ENCODE measurements at regions not wholly inside any gene's neighbourhood (a gene's known extent, or its start where the extent isn't known, plus 50 kb on each side); places are given as distances from the start of the nearest gene placed in this dataset.

DNA sequence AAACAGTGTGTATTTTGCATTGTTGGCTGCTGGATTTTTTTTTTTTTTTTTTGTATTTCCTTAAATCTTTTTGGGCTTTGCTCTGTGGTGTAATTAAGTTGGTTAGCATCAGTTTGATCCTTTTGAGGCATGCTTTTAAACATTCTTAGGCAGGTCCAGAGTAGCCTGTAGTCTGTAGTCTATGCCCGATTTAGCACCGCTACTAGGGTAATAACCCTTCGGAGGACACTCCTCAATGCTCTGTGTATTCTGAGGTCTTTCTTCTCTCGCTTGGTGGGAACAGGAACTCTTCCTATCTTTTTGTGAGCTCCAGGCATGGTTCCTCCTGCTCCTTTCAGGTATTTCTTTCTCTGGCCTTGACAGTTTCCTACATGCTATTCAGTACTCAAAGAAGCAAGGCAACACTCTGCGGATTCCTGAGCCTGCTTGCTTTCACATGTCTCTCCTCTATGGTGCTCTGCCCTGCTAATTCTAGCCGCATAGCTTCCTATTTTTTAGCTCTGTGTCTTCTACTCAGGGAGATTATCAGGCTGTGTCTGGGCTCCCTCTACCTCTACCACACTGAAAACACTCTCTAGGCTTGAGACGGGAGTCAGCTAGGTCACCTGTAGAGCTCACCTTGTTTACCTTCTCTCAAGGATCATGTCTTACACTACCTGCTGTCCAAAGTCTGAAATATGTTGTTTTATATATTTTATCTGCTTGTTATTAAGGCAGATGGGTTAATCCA is 195.1 kb downstream of the NDFIP2 start:
- DNase-seq: no peak

DNA sequence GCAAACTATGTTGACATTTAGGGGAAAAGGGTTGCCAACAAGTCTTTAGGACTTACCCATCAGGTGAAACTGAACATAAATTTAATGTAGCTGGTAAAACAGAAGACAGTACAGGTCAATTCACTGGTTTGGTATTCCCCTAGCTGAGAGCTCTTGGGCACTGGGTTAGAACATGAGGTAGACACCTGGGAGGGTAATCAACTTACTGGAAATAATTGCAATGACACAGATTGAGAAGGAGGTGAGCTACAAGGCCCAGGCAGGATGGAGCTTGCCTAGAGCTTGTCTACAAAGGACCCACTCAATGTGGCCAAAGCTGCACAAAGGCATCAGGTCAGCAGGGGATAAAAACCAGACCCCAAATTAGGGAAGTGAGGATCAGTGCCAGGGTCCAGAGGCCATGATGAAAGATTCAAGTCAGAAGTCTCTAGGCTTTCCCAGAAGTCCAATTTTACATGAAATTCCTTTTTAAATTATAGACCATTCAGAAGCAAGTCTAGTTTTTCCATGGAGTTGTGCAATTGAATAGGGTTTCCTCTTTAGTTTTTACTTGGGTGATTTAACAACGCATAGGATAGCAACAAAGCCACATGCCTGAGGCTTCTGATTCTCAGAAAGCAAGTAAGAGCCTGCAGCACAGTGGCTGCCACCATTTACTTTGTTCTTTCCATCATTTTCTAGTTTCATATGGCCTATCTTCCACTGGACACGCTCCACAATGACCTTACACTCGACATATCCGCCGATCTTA is 194.0 kb downstream of the NDFIP2 start:
- DNase-seq: no peak

DNA sequence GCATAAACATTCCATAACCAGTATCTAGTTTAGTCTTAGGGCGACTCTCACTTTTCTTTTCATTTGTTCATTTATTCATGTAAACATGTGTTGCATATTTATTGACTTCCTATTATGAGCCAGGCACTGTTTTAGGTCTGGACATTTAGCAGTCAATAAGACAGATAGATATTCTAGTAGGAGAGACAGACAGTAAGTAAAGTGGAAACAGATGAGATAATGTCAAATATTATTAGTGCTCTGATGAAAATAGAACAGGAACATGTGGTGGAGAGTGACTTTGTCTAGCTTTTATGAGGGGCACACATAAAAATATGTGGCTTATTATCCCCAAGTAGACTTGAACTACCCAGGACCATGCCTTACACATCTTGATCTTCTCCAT is 193.0 kb downstream of the NDFIP2 start:
- no peak for DNase-seq

GRCh38 chr13:79673310-79673992 is 192.5 kb downstream of the NDFIP2 start:
- DNase-seq: no peak

DNA sequence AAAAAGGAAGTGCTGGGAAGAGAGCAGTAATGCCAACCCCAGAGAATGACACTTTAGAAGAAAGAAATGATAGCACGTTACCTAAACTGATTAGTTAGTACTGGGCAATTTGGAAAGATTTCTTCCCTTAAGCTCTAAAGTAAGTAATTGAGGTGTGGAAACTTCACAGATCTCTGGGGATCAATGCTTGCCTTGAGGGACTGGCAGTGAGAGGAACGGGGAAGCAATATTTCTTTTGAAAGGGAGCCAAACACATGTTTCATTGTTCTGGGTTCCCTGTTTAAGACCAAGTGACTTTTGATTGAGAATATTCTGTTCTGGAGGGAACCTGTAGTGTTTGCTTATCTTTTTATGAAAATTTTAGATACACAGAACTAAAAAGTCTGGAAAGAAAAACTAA is 190.5 kb downstream of the NDFIP2 start:
- no peak for DNase-seq

DNA sequence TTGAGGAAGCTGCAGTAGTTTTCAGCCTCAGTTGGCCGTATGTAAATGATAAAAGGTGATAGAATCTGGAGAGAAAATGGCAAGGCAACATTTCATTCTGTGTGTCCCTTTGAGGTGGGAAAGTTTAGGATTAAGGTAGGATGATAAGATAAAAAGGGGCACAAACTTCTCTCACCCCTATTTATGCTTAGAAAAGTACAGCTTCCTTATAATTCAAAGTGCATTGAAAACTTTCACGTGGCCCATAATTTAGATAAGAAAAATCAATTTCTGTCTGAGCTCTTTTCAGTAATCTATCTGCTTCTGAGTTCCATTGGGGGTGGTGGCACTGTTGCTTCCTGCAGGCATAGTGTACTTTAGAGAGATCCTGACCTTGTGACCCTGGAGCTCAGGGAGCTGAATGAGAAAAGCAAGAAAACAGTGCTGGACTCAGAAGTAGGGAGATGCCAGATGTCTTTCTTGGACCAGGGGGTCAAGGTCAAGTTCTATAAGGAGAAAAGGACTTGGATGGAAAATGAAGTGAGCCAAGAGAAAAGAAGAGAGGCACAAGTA is 187.3 kb downstream of the NDFIP2 start:
- DNase-seq: no peak

DNA sequence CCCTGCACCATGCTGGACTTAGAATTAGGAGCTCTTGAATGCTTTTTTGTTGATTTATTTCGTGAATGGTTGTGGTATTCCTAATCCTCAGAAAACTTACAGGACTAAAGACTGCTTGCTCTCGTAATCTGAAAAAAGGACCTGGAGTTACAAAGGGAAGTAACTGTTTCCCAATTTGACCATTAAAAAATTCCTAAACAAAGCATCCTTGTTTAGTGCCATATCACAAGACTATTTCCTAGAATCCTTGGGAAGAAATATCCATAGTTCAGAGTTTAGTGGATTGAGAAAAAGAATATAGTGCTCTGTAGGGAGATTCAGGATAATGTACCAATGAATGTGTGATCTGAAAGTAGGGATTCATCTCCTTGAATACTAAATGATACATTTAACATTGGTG is 186.8 kb downstream of the NDFIP2 start:
- DNase-seq: no peak

DNA sequence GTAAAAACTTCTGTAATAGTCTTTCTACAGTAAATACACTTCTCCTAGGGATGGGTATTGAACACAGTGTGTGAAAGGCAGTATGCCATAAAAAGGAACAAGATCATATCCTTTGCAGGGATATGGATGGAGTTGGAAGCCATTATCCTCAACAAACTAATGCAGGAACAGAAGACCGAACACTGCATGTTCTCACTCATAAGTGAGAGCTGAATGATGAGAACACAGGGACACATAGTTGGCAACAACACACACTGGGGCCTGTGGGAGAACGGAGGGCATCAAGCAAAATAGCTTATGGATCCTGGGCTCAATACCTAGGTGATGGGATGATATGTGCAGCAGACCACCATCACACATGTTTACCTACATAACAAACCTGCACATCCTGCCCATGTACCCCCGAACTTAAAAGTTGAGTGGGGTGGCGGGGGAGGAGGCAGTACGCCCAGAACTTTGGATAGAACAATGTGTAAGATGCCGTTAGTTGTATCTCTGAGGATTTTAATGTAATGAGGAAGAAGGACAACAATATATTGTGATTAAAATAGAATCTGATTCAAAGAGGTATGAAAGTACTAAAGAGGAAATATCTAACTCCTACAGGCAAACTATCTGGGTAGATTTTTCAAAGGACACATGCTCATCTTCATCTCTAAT is 183.2 kb downstream of the NDFIP2 start:
- DNase-seq: no peak

DNA sequence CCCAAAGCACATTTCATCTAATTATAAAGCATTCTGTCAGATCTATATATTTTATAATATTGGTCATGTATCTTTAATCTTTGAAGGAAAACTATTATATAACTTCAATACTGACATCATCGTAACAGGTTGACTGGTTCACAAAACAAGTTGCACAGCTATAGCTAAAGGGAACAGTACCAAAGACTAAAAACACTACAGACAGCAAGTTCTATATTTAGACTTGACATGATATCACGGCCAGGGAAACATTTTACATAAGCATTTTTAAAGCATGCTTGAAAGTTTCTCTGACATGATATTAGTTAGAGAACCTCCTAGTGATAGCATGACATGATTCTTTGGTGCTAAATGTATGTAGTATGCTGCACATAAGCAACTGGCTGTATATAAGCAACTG is 182.5 kb downstream of the NDFIP2 start:
- DNase-seq: peak in 1 of 58 donors; percentile 1

DNA sequence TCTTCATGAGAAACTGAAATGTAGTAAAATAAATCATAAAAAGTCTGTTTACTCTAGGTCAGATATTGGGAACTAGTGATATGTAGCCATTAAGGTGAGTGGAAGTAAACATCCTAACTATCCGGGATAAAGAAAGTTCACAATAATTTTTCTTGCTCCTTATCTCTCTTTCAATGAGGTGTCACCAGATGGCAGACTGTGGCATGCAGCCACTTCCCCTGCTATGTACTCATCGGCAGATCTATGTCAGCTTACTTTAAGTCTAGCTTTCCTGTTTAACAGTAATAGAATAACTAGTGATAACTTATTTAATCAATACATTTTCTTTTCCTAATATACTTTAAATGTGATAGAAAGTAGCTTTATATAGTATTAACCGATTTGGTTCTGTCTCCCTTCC is 181.9 kb downstream of the NDFIP2 start:
- peak in 2 of 58 donors; percentile 11 to 12 for DNase-seq

DNA sequence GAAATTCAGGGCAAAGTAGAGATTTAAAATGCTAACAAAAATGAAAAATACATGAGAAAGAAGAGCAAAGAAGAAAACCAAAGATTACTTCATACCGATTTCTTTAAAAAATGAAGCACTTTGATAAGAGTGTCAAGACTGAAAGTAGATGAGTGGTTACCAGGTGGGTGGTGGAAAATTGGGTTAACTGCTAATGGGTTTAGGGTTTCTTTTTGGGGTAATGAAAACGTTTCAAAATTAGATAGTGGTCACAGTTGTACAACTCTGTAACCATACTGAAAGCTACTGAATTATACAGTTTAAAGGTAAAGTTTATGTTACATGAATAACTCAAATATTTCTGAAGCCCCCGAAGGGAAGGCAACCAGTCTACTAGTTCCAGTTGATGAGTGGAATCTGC is 179.4 kb downstream of the NDFIP2 start:
- no peak for DNase-seq

DNA sequence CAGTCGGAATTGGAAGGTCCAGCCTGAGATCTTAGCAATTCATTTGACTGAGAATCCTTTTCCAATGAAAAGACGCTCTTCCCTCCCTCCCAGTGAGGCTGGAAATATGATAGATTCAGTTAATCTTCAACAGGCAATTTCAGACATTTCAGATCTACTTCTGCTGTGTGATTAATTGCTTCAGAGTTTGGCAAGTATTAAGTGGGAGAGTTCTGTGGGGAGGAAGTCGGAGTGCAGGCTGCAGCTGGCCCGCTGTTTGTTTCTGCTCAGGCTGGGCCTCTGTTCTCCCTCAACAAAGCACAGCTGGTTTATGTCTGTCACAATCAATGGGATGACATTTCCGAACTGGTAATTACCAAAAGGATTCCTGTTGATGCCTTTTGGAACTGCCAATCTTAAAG is 178.2 kb downstream of the NDFIP2 start:
- peak in 1 of 58 donors; percentile 2 for DNase-seq

DNA sequence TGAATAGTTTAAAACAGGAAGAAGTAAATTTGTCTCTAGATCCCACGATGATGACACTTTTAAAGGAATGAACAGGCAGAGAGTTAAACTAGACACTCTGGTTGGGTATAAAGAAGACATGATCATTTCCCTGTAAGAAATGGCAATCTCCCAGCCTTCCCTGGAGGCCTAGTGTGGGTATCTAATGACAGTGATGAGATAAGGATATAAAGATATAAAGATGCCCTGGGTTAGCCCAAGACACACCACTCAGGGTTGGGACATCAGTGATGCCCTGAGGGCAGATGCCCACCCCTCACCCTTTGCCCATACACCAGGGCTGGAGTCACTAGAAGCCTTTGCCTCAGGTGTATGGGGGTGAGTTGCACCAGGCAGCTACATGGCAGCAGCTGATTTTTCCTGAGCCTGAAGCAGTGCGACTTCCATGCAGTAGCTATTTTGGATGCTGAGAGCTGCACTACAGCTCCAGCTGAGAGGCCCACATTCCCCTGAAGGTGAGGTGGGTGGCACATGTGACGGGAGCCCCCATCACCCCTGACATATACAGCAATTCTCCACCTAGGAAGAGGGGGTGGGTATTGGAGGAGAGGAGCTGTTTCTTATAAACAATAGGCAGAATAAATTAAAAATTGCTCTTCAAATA is 177.5 kb downstream of the NDFIP2 start:
- peak in 1 of 58 donors; percentile 19 for DNase-seq

- no peak for DNase-seq
These were observed 174.6 kb downstream of the NDFIP2 start for GRCh38 chr13:79655509-79655908.

DNA sequence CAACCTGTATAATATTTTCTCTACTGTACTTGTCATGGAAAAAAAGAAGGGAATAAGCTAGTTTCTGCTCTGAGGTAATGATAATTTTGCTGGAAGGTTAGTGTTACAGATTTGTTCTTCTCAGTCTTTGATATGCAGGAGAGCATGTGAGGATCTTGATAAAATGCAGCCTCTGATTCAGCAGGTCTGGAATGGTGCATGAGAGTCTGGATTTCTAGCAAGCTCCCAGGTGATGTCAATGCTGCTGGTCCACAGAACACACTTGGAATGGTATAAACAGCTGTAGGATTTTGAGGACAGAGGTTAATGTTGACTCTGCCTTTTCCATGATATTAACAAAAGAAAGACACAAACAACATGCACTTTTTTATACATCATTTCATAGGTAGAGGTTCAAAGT is 173.6 kb downstream of the NDFIP2 start:
- no peak for DNase-seq

DNA sequence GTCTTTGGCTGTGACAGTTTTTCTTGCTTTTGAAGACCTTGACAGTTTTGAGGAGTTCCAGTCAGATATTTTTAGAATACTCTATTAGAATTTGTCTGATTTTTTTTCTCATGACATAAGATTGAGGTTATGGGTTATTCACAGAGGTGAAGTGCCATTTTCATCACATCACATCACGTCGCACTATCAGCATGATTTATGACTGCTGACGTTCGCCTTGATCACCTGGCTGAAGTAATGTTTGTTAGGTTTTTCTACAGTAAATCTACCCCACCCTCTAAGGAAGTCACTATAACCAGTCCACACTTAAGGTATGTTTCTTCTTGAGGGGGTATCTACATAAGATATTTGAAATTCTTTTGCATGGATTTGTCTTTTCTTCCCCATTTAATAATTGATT is 169.7 kb downstream of the NDFIP2 start:
- DNase-seq: no peak

DNA sequence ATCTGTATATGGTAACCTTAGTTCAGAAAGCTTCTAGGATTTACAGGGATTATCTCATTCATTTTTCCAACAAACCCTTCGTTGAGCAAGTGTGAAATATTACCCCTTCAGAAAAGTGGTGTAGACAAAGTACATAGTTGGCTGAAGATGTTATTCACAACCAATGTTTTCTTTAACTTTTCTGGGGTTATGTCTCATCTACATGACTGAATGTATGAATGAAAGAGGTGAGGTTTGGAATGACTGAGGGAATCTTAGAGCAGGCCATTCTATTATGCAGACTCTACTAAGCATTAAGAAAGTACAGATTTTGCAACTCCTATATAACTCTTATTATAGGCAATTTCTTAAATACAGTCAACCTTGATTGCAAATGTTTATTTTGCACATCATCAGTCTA is 167.2 kb downstream of the NDFIP2 start:
- no peak for DNase-seq

GRCh38 chr13:79647533-79647932 is 166.6 kb downstream of the NDFIP2 start:
- DNase-seq: no peak

DNA sequence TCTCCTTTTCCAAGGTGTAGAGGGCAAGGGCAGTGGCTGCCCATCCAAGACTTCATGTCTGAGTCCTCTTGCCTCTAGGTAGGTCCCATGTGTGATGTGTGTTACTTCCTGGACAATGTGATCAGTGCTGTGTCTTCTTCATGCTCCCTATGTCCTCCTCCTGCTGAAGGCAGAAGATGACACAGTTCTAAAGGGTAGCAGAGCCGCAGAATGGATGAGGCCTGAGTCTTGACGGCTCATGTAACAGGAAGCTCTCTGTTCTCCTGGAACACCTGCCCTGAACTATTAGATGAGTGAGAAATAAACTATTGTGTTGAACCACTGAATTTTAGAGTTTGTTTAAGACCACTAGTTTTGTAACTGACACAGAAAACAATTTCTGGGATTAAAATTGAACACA is 165.9 kb downstream of the NDFIP2 start:
- DNase-seq: no peak

DNA sequence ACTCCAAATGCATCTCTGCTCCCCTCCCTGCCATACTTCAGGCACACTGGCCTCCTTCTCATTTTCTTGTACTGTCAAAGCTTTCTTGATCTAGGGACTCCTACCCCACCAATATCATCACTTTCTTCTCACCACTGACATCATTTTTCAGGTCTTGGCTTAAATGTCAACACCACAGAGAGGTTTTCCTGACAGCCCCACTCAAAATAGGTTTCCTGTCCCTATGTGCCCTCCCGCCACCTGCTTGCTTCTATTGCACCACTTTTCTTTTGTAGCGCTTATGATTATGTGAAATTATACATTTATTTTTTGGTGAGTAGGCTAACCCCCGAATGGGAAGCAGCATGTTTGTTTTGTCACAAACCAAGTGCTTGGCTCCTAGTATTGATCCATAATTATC is 164.6 kb downstream of the NDFIP2 start:
- no peak for DNase-seq

- DNase-seq: no peak
These were observed 161.6 kb downstream of the NDFIP2 start for GRCh38 chr13:79642596-79642995.
